ENCODE measurements at regions not wholly inside any gene's neighbourhood (a gene's known extent, or its start where the extent isn't known, plus 50 kb on each side); places are given as distances from the start of the nearest gene placed in this dataset.

GRCh38 chr2:45156605-45157004 lies 147.4 kb upstream of the SIX2 start:
- TF ChIP-seq, protein P1, sequence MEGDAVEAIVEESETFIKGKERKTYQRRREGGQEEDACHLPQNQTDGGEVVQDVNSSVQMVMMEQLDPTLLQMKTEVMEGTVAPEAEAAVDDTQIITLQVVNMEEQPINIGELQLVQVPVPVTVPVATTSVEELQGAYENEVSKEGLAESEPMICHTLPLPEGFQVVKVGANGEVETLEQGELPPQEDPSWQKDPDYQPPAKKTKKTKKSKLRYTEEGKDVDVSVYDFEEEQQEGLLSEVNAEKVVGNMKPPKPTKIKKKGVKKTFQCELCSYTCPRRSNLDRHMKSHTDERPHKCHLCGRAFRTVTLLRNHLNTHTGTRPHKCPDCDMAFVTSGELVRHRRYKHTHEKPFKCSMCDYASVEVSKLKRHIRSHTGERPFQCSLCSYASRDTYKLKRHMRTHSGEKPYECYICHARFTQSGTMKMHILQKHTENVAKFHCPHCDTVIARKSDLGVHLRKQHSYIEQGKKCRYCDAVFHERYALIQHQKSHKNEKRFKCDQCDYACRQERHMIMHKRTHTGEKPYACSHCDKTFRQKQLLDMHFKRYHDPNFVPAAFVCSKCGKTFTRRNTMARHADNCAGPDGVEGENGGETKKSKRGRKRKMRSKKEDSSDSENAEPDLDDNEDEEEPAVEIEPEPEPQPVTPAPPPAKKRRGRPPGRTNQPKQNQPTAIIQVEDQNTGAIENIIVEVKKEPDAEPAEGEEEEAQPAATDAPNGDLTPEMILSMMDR (IDR thresholded peaks at IDR 0.05): no peak
- TF ChIP-seq POLR2A (IDR thresholded peaks at IDR 0.05): no peak

Measured in ovary (tissue), 3 donors.